ENCODE measurements at regions not wholly inside any gene's neighbourhood (a gene's known extent, or its start where the extent isn't known, plus 50 kb on each side); places are given as distances from the start of the nearest gene placed in this dataset.
"Not testable (repeated sequence)": the region's sequence is repeated elsewhere in the genome, so short reads cannot be mapped to it uniquely, and the experiment has no call there.

DNA sequence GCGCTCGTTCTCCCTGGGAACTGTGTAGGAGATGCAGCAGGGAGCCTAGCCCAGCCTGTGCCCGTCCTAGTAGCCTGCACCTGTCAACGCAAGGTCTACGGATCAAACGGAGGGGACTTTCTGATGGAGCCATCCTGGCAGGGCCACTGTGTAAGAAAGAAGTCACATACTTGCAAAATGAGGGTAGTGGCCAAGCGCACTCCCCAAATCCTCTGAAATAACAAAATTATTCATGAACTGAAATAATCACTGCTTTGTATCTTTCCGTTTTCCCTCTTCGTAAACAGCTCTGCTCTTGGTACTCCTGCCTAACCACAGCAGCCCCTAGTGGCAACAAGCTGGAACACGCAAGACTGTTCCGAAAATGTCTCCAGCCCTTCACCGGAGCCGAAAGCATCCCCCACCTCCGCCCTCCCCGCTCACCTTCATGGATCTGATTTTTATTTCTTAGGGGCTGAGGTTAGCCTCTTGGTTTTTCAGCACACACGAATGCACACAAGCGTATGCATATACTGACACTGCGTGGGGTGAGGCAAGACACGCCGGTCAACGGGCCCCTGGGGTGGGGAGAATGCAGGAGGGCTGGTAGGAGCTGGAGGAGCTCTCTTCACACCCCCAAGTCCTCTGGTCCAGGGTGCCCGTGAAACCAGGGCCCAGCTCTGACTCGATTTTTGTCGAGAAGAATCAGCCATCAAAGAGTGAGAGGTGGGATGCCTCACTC is 100.8 kb downstream of the ABCC12 start:
- peak; percentile 50 for DNase-seq

DNA sequence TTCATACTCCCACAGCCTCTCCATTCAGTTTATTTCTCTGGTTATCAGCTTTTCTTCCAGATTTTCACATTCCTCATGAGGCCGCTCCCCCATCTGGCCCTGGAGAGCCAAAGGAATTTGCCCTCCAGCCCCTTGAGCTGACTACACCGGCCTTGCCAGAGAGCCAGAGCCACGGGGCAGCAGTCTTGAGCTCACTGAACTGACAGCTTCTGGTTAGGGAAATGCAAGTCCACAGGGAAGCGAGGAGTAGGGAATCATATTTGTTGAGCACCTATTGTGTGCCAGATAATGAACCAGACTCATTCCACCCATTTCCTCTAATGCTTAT is 102.4 kb downstream of the ABCC12 start:
- peak; percentile 37 for DNase-seq

DNA sequence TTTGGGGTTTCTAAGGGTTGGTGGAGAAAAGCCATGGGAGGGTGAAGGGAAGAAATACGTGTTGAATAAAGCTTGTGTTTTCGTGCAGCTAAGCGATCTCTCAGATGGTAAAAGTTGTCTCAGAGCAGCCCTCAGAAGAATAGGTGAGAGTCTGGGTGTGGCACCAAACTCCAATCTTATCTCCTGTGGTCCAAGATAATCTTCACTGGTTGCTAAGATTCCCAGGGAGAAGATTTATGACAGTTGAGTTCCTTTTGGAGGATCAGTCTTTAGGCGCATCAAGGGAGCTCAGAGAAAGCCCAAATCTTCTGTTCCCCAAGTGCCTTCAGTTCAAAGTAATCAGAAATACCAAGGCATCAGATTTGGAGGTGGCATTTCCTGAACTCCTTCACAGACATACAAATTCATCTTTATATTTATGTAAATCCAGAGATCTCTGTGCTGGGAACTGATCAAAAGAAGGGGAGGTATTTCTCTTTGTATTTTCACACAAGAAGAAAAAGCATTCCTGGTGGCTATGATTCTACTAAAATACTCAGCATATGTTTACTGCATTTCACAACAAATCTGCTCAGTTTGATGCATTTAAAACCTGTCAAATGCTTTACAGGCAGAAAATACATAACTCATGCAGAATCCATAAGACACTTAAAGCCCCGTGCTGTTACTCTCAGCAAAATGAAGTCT is 102.9 kb downstream of the ABCC12 start:
- no peak for DNase-seq

DNA sequence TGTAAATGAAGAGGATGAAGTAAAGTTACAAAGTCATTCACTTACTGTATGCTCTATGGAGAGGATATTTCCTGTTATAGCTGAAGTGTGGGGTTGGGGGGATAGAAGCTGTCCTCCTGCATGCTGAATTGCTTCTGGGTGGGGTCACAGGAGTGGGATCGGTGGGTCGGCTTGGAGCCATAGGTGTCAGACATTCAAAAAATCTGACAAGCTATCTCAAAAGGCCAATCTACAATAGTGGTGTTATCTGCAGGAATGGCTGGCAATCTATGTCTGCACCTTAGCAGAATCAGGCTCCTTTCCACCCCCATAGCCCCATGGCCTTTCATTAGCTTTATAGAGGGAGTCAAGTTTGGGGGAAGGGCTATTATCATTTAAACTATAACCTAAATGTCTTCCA is 104.9 kb downstream of the ABCC12 start:
- DNase-seq, result no peak

DNA sequence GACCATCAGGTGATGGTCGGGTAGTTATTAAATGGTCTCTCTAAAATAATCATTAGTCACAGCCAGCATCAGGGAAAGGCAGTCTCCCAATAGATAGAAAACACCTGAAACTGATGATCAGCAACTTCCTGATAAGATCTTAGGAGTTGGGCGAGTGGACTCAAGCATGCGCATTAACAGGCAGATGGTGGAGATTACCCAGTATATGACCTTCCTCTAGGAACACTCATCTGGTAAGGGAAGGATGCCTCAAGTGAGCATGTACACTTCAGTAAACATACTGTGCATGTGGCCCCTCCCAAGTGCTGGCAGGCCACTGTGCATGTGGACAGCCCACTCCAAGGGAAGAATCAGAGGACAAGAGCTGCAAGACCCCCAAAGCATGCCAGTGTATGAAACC is 105.9 kb downstream of the ABCC12 start:
- DNase-seq, result no peak

DNA sequence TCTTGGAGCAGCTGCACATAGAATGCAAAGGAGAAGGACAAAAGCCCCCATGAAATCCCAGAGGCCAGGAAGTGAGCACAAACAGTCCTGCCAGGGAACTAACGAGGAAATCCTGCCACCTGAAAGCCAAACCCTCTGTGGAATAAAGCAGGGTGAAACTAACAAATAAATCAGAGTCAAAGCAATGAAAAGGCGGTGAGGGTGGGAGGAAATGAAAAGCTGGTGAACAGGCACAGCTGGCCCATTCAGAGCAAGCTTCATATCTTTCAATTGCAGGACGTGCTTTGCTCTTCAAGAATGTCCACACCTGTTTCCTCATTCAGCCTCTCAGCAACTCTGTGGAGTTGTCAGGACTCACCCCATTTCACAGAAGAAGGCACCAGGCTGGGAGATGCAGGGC is 108.1 kb downstream of the ABCC12 start:
- no peak for DNase-seq

DNA sequence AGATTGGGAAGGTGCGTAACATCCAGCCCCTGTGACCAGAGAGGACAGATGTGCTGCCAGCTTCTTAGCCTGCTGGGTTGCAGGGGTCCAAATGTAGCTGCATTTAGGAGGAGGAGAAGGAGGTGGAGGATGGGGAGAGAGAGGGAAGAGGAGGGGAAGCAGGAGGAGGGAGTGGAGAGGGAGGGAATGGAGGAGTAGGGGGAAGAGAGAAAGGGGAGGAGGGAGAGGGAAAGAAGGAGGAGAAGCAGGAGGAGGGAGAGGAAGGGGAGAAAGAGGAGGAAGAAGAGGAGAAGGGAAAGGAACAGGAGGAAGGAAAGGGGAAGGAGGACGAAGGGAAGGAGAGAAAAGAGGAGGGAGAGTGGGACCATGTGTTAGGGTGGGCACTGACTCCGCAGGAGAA is 108.6 kb downstream of the ABCC12 start:
- DNase-seq, result no peak

DNA sequence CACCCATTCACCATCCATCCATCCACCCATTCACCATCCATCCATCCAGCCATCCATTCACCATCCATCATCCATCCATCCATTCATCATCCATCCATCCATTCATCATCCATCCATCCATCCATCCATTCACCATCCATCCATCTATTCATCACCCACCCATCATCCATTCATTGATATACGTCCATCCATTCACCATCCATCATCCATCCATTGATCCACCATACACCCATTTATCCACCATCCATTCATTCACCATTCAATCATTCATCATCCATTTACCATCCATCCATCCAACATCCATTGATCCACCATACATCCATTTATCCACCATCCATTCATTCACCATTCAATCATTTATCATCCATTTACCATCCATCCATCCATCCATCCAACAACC is 111.7 kb downstream of the ABCC12 start:
- no peak for DNase-seq

DNA sequence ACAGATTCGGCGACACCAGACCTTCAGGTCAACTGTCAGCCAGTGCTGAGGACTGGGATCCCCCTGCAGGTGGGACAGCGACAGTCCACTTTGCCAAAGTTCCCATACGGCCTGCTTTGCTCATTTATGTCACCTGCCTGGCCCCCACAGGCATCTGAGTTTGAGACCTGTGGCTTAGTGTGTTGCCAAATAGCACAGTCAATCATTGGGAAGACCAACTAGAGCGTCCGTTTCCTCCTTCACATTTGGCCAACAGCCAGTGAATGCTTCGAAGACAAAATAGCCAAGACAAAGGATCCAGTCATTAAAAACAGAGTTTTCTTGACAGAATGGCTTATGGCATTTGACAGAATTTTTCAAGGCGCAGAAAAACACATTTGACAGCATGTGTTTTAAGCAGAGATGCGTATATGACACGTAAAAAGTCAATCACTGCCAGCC is 113.8 kb downstream of the ABCC12 start:
- no peak for DNase-seq

DNA sequence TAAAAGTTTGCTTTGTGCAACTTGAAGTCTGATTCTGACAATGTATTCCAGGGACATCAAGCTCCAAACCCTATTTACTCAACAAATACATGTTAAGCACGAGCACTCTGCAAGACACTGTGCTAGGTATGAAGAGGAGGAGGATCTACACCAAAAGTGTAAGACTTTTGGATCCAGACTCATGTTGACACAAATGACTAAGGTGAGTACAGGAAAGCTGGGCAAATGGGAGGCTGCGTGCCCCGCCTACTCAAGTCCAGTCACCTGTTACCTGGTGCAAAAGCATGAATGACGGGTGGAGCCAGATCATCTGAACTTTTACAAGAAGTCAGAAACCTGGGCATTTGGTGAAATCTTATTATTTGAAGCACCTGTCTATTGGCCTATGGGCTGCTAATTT is 120.7 kb downstream of the ABCC12 start:
- DNase-seq, result no peak

DNA sequence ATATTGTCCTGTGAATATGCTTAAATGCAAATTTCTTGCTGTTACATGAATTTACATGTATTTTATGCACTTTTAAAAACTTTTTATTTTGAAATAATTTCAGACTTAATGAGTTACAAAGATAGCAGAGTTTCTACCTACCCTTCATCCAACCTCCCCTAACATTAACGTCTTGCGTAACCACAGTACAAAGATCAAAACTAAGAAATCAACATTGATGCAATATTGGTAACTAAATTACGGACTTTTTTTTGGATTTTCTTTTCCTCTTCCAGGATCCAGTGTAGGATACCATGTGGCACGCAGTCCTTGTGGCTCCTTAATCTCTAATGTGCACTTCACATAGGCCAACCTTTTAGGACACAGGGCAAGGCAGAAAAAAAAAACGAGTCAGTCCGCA is 124.9 kb downstream of the ABCC12 start:
- DNase-seq, result no peak

DNA sequence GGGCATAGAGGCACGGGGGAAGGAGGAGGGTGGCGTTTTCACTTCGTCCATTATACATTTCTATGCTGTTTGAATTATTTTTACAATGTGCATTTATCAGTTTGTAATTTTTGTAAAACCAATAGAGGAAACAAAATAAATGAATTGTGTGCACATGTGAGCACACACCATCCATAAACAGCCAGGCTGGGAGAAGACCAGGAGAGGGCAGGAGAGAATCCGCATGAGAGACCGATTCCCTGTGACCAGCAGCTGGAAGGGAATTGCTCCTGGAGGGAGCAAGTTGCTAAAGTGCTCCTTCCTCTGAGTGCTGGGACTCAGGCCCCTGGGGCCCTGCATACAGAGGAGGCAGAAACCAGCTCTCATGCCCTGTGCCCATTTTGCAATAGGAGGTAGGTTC is 126.0 kb downstream of the ABCC12 start:
- no peak for DNase-seq

DNA sequence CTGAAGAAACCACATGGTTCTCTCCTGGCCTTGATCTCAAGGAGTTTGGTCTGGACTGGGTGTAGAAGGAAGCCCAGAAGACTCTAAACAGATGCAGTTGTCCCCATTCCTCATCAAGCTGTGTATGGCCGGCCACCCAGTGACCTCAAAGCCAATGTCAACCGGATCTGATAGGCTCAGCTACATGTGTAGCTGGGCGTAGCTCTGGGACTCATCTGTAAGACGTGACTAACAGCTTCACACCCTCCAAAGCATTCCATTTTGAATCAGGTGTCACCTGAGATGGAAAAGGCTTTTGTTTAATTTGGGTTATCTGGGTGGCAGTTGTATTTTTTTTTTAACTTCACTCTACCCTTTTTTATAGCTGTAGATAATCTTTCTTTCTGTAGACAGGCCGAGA is 130.4 kb downstream of the ABCC12 start:
- no peak for DNase-seq

DNA sequence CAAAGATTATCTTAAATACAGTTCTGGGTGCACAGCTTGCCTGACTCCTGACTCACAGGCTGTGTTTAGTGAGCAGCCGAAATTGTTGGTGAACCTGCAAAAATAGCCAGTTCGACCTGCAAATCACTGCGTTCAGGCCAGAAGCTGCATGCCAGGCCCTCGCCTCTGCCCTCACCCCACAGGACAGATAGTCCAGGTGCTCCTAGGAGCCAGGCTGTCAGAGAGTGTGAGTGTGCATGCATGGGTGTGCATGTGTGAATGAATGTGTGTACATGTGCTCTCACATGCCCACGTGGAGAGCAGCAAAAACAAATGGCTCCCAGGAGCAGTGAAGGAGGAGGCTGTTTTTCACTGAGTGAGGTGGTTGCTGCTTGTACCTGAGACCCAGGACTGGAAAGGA is 131.8 kb downstream of the ABCC12 start:
- no peak for DNase-seq

DNA sequence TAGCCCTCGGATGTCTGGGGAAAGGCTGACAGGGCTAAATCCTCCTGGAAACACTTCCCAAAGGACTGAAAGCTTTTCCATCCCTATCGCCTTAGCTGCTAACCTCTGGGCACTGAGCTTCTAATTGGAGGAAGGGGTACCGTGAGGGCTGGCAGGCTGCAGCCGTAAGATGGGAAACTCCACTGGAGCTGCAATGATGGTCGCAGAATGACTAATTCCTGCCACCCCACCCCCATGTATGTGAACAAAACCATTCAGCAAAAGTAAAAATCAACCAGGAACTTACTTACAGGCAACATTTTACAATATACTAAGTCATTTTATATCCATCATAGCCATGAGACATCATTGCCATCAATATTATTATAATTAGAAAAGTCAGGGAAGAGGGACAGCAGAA is 133.3 kb downstream of the ABCC12 start:
- DNase-seq, result no peak

DNA sequence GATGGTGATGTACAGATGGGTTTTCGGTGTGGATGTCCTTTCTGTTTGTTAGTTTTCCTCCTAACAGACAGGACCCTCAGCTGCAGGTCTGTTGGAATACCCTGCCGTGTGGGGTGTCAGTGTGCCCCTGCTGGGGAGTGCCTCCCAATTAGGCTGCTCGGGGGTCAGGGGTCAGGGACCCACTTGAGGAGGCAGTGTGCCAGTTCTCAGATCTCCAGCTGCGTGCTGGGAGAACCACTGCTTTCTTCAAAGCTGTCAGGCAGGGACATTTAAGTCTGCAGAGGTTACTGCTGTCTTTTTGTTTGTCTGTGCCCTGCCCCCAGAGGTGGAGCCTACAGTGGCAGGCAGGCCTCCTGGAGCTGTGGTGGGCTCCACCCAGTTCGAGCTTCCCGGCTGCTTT is 135.2 kb downstream of the ABCC12 start:
- not testable (repeated sequence) for DNase-seq

DNA sequence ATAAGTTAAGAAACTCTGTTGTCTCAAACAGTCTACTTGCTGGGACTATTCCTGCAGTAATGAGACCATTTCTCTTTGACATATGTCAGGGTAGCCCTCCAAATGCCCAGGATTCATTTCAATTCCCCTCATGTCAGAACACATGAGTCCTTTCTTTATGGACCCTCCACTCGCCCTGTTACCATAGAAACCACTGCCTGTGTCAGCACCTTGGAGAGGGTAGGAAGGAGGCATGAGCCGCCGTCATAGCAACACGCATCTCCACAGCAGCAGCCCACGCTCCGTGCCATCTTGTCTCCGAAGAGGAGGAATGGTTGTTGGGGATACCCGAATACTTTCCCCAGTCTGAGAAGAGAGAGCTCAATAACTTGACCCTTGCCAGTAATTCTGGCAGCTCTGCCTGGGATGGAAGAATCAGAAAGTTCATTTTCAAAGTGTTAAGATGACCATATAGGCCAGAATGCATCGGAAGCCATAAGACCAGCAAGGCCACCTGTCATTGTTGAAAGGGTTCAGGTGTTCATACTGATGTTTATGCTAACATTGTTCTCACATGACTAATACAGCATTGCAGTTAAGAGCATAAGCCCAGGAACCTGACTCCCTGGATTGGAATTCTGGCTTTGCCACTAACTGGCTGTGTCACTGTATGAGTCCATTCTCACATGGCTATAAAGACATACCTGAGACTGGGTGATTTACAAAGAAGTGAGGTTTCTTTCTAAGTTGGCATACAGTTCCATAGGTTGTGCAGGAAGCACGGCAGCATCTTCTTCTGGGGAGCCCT is 141.3 kb downstream of the ABCC12 start:
- DNase-seq, result no peak

DNA sequence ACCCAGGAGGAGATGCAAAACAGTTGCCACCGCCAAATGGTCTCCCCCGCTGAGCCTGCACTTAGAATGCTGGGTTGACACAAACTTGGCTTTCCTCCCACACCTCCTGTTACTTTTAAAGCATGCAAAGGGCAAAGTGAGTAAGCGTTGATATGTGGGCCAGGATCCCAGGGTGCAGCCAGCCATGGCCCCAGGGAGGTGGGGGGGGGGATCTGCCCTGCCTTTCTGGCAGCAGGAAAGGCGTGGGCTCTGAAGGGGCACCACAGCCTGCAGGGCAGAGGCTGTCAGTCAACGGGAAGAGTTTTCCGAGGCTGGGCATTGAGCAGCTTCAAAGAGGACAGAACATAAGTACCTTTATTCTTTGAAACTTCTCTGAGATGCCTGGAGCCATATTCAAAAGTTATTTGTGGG is 142.3 kb downstream of the ABCC12 start:
- no peak for DNase-seq

DNA sequence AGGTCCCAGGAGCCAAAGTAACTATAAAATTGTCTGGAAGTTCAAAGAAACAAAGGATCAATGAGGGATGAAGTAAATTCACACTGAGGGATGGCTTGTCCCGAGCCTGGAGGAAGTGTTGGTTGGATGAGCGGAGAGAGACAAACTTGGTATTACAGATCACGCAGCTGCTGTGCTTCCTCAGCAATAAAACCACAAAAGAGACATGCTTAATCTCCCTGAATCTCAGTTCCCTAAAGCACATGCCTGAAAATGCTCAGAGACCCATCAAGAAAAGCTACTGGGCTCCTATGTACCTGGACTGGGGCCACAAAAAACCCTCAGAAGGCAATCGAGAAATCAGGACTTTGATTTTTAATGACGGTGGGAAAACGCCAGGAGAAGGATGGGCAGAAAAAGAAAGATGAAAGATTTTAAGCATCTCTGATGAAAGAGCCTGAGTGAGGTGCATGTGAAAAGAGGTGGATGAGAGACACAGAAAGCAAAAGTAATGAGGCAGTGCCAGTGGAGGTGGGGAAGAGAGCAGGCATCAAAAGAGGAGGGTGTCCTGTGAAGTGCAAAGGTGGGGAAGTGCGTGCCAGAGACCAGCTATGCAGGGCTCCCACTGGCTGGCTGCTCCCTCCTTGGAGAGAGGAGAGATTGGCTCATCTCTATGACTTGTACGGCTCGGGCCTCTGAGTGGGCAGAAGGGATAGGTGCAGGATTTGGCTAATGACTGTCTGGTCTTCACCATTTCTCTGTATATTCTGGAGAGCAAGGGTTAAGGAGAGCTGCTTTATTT is 143.7 kb downstream of the ABCC12 start:
- no peak for DNase-seq

DNA sequence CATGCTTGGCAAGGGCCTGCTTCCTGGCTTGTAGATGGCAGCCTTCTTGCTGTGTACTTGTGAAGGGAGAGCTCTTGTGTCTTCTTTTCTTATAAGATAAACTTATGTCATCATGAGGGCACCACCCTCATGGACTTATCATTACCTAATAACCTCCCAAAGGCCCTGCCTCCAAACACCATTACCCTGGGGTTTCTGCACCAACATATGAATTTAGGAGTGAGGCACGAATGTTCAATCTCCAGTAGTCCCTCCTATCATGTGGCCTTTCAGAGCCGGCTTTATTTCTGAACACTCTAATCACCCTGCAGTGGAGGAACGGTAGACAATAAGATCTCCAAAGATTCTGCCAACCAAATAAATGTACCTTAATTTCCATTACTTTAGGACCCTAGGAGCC is 144.3 kb downstream of the ABCC12 start:
- no peak for DNase-seq

DNA sequence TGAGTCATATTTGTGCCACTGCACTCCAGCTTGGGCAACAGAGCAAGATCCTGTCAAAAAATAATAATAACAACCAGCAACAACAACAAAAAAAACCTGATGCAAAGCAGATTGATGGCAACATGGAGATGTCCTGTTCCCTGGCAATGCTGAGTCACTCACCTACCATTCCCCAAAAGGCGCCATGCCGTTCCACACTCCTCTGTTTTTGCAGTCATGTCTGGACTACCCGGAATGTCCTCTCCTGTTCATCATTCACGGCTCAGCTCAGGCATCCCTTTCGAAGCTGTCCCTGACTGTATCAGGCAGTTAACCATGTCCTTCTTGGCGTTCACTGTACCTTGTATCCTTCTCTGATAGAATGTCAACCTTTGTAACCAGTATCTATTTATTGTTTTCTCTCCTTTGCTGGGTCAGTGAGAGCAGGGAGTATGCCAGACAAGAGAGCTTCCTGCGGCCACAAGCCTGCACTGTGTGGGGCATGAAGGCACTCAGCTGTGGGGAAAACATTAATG is 147.7 kb downstream of the ABCC12 start:
- no peak for DNase-seq

DNA sequence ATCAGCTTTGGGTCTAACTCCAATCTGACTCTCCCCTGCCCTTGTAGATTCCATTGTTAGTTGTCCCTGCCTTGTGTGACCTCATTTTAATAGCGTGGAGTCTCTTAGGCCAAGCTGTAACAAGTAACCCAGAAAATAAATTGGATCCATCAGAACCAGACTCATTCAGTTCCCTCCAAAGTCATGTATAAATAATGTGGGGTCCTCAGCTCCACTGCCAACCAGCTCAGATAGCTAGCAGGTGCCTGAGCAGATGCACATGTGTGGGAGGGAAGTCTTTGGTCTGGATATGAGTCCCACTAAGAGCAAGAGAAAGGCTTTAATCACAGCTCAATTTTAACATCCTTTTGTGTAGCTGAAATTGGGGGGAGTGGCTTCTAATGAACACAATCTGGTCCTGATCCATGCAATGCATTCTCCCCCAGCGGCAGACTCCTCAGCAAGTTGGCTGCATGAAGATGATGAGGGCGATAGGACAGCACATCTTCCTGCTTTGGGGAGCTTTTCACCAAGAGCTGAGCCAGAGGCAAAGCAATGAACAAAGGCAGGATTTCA is 151.6 kb downstream of the ABCC12 start:
- DNase-seq, result no peak
